SKM-1 treated with dmso at 0.1 percent for 144 hours (cell line): ENCODE measurements at regions not wholly inside any gene's neighbourhood (a gene's known extent, or its start where the extent isn't known, plus 50 kb on each side); places are given as distances from the start of the nearest gene placed in this dataset.

Experiments
- DNase-seq: peaks from one replicate; lab custom pipeline; 2025; ENCODE audit not compliant: unreplicated experiment; lab: John Stamatoyannopoulos, UW

DNA sequence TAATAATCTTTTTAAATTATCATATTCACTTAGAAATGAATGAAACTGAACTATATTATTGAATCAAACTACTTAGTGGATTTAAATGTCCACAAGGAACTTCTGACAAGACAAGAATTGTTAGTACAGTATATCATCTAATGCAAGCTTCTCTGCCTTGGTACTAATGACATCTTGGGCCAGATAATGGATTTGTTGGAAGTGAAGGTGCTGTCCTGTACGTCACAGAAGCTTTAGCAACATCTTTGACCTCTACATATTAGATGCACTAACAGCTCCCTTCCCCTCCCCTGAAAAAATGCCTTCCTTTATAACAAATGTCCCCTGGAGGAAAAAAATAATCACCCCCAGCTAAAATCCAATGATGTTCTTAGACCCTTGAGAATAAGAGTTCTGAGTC, 695.8 kb upstream of the EYS start:
- no peak for DNase-seq

DNA sequence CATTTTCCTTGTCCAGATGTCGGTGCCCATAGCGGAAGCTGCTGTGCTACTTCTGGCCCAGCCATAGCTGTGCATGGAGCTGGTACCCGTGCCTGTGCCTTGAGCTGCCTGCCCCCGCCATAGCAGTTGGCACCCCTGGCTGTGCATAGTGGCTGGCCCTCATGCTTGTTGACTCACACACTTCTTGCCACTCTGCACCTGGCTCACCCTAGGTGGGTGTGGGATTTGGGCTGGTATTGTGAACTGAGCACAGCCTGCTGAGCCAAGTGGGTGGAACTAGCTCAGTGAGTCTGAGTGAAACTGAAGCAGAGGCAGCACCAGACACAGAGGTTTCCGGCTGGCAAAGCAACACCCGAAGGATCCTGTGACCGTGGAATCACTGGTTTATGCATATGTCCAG, 689.5 kb upstream of the EYS start:
- no peak for DNase-seq

GRCh38 chr6:66396145-66396544, 689.1 kb upstream of the EYS start:
- no peak for DNase-seq

DNA sequence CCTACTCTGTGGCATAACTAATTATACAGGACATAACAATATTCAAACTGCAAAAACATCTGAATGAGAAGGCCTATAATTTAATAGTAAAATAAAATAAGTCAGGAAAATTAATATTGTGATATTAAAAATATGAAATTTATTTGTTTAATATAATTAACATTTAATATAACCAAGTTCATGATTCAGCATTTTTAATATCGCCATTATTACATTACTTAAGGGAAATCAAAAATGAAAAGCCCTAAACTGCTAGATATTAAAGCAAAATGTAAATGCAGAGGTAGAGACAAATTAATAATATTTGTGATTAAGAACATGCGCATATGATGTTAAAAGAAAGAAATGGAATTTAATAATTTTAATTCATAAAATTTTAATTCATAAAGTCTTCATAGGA, 683.4 kb upstream of the EYS start:
- no peak for DNase-seq

DNA sequence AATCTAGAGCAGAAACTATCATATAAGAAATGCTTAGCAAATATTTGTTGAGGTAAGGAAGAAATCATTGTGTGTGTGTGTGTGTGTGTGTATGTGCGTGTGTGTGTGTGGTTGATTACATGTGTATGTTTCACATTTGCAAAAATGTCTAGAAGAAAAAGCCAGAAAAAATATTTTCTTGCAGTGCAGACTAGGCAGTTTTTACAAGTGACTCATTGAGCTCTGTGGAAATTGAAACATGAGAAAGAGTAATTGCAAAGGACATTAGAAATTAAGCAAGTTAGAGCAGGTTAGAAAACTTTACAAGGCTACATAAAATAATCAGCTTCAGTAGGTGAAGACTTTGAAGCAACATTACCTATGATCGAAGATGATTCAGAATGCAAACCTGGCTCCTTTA, 669.0 kb upstream of the EYS start:
- DNase-seq: no peak

DNA sequence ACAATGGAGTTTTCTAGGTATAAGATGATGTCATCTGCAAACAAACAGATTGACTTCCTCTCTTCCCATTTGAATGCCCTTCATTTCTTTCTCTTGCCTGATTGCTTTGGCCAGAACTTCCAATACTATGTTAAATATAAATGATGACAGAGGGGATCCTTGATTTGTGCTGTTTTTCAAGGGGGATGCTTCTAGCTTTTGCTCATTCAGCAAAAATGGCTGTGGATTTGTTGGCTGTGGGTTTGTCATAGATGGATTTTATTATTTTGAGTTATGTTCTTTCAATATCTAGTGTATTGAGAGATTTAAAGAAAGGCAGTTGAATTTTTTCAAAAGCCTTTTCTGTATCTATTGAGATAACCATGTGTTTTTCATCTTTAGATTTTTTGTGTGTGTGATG, 662.4 kb upstream of the EYS start:
- no peak for DNase-seq

- DNase-seq: no peak
Measured at GRCh38 chr6:66362888-66363287, 655.9 kb upstream of the EYS start.

- DNase-seq: no peak
Measured at GRCh38 chr6:66361886-66362285, 654.9 kb upstream of the EYS start.

GRCh38 chr6:66357781-66358180, 650.8 kb upstream of the EYS start:
- DNase-seq: no peak

GRCh38 chr6:66355471-66355870, 648.4 kb upstream of the EYS start:
- no peak for DNase-seq

DNA sequence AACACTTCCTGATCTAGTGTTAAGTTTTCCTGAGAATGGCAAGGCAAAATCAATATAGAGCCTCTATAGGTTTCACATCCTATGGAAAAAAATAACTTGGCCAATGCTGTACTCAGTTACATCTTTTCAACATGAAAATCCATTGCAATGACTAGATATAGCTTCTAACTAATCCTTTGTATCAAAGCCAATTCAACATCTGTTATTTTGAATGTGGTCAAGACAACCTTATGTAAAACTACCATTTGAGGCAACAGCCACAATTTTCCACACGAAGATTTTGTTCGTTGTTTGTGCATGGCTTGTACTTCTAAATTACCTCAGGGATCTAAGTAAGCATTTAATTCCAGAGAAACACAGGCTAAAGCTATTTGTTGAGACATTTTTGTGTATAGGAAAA, 637.8 kb upstream of the EYS start:
- DNase-seq: no peak

DNA sequence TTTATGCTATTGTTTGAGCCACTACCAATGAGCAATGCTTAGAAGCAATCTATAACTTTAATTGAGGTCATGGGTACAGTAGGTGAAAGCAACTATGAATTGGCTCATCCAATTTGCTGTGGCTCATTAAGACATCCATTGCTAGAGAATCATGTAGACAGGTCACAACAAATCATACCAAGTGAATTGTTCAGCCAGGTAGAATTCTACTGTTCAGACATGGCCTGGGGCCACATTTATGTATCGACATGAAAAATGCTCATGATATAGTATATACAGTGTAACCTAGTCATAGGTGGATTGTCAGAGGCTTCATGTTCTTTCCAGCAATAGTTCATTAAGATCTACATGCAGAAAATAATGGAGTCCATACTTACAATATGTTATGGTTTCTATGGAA, 633.7 kb upstream of the EYS start:
- no peak for DNase-seq

GRCh38 chr6:66336176-66336575, 629.1 kb upstream of the EYS start:
- no peak for DNase-seq

DNA sequence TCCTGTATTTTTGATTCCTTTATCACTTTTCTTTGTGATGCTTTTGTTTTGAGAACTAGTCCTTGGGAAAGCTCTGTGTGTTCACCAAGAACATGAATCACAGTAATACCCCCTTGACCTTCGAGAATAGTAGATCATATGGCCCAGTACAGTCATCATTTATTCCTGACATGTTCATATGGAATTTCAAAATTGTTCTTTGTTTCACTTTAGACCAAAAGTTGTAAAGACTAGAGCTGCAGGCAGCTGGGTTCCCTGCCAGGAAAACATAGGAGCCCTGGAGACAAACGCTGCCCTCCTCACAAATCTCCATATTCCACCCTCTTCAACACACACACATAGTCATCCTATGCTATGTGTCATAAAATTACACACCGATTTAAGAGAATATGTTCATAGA, 621.2 kb upstream of the EYS start:
- DNase-seq: no peak

DNA sequence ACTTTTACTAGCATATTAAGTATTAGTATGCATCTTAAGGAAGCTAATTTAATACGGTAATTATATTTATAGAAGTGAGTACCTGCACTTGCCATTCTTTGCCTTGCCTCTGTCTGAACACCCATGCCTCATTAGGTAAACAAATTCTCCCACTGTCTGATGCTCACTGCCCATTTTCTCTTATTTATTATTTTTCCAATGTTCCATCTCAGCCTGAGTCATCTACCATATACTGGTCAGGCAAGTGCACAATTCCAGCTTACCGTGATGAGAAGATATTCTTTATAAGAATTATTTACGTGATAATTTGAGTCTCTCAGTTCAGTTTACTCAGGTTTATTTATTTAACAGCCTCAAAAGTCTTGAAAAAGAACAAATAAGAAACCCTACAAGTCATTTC, 619.2 kb upstream of the EYS start:
- no peak for DNase-seq

- DNase-seq: no peak
Measured at GRCh38 chr6:66321017-66321416, 614.0 kb upstream of the EYS start.

DNA sequence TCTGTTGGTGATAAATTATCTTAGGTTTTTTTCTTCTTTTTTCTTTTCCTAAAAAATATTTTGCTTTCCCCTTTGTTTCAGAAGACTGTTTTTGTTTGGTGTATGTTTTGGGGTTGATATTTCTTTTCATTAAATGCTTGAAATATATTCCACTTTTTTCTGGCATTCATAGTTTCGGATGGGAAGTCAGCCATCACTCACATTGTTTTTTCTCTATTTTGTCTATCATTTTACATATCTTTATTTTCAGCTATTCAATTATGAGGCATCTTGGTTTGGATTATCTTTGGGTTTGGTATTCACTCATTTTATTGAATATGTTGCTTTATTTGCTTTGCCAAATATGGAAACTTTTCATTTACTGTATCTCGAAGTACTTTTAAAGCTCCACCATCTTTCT, 600.5 kb upstream of the EYS start:
- DNase-seq: no peak

- DNase-seq: no peak
Measured at GRCh38 chr6:66291905-66292304, 584.9 kb upstream of the EYS start.

GRCh38 chr6:66289889-66290288, 582.9 kb upstream of the EYS start:
- no peak for DNase-seq

GRCh38 chr6:66278115-66278514, 571.1 kb upstream of the EYS start:
- DNase-seq: no peak

DNA sequence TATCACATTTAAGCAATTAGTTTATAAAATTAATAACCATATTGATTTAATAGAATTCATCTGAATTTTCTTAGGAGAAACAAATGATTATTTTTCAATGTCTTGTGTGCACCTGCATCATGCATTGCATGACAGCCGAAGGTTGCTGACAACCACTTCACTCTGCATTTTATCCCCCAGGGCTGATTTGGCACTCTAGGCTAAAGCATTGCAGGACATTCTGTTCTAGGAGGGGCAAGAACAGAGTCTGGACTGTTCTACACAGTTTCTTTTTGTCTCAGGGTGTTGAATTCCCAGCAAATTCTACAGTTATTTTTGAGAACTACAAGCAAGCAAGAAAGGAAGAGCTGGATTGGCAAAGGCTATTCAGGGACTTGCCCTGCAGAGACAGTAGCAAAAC, 570.4 kb upstream of the EYS start:
- no peak for DNase-seq

DNA sequence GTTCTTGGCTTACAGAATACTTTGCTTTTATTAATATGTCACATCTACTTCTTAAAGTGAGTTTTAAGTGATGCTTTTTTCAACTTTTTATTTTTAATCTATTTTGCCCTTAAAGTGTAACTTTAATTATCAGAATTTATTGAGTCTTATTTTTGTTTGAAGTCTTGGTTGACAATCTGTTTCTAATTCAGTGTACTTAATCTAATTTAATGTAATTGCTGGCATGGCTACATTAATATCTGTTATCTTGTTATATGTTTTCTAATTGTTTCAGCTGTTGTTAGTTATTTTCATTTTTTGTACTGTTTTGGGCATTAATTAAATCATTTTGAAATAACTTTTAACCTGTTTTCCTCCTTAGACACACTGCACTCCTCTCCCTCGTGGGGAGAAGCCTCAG, 558.7 kb upstream of the EYS start:
- DNase-seq: no peak

DNA sequence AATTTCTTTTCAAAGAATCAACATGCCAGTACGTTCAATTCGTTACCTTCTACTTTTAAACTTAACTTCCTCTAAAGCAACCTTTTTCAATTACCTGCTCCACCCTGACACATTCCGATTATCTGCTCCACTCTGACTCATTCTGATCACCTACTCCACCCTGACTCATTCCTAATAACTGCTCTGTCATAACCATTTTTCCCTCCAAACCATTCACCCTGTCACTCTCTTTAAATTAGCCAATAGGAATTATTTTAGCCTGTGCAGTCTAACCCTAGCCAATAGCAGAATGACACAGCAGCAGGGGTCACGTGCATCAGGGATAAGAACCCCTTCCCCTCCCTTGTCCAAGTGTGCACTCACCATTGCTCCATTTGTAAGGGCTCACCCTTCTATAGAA, 557.4 kb upstream of the EYS start:
- DNase-seq: no peak
